ENCODE measurements at regions not wholly inside any gene's neighbourhood (a gene's known extent, or its start where the extent isn't known, plus 50 kb on each side); places are given as distances from the start of the nearest gene placed in this dataset.

DNA sequence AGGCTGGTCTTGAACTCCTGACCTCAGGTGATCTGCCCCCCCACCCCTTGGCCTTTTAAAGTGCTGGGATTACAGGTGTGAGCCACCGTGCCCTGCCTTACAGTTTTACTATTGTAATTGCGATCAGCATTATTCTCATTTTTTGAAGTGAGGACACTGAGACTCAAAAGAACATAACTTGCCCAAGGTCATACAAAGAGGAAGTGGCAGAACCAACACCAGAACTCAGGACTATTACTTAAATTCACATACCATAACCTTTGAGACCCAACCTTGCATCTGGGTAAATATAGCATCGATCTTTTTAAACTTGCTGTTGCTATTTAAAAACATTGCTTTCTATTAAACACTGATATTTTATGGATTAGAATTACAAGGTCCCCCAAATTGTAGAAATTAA lies 54.2 kb downstream of the FOXI1 start:
- ATAC-seq (no peak), DNase-seq (no peak)
- Histone ChIP-seq H3K36me3 (no peaks in the 10 kb centered on the region), H3K4me1 (no peaks in the 10 kb centered on the region), H3K4me3 (no peak overlapping the region), H3K27me3 (no peaks in the 10 kb centered on the region), H3K9me3 (no peaks in the 10 kb centered on the region), H3K27ac (no peak overlapping the region)
- TF ChIP-seq, protein P1, sequence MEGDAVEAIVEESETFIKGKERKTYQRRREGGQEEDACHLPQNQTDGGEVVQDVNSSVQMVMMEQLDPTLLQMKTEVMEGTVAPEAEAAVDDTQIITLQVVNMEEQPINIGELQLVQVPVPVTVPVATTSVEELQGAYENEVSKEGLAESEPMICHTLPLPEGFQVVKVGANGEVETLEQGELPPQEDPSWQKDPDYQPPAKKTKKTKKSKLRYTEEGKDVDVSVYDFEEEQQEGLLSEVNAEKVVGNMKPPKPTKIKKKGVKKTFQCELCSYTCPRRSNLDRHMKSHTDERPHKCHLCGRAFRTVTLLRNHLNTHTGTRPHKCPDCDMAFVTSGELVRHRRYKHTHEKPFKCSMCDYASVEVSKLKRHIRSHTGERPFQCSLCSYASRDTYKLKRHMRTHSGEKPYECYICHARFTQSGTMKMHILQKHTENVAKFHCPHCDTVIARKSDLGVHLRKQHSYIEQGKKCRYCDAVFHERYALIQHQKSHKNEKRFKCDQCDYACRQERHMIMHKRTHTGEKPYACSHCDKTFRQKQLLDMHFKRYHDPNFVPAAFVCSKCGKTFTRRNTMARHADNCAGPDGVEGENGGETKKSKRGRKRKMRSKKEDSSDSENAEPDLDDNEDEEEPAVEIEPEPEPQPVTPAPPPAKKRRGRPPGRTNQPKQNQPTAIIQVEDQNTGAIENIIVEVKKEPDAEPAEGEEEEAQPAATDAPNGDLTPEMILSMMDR (IDR thresholded peaks at IDR 0.05), result no peak
- intact Hi-C loops (cut with DNase I), result no loop called here

DNA sequence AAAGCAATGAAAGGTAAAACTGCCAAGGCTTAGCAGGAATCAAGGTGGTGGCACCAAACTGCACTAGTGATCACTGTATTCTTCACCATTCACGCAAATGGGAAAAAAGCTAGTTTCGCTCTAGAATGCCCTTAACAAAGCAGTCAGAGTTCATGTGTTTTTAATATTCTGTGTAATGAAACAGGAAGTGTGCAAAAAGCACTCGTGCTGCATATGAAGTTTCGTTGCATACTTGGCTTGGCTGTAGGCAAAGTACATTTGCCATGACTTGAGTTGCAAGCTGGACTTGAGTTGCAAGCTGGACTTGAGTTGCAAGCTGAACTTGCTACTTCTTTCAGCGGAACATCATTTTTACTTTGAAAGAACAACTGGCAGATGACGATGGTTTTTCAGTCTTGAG lies 55.4 kb downstream of the FOXI1 start:
- ATAC-seq (no peak), DNase-seq (no peak)
- TF ChIP-seq, protein P1 (IDR thresholded peaks at IDR 0.05), result no peak
- H3K27ac ChIP-seq, result no peak overlapping the region
- H3K4me3 ChIP-seq, result no peak overlapping the region
- H3K4me1 ChIP-seq, result no peaks in the 10 kb centered on the region
- intact Hi-C loops (cut with DNase I), result no loop called here
- H3K27me3 ChIP-seq, result no peaks in the 10 kb centered on the region
- no peaks in the 10 kb centered on the region for H3K36me3 ChIP-seq
- no peaks in the 10 kb centered on the region for H3K9me3 ChIP-seq

DNA sequence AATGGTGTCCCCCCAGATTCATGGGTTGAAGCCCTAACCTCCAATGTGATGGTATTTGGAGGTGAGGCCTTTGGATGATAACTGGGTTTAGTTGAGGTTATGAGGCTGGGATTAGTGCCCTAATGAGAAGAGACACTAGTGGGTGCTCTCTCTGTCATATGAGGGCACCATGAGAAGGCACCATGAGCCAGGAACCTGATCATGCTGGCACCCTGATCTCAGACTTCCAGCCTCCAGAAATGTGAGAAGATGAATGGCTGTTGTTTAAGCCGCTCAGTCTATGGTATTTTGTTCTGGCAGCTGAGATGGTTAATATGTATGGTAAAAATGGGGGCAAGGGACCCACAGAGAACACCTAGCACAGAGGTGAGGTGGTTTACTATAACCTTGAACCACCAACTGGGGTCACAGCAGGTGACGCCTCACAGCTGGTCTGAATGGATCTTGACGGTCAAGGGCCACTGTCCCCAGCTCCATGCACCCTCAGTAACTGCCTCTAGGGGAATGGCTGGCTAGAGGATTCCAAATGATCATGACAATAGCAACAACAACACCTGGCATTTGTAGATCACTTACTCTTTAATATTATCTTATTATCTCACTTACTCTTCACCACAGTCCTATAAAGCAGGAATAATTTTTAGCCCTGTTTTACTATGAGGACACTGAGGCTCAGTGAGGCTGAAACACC lies 57.1 kb downstream of the FOXI1 start:
- no peaks in the 10 kb centered on the region for H3K36me3 ChIP-seq
- H3K4me3 ChIP-seq, result no peak overlapping the region
- H3K9me3 ChIP-seq, result no peaks in the 10 kb centered on the region
- ATAC-seq, result no peak
- DNase-seq, result no peak
- H3K4me1 ChIP-seq, result no peaks in the 10 kb centered on the region
- TF ChIP-seq, protein P1 (IDR thresholded peaks at IDR 0.05), result no peak
- intact Hi-C loops (cut with DNase I), result no loop called here
- H3K27ac ChIP-seq, result no peak overlapping the region
- H3K27me3 ChIP-seq, result no peaks in the 10 kb centered on the region

DNA sequence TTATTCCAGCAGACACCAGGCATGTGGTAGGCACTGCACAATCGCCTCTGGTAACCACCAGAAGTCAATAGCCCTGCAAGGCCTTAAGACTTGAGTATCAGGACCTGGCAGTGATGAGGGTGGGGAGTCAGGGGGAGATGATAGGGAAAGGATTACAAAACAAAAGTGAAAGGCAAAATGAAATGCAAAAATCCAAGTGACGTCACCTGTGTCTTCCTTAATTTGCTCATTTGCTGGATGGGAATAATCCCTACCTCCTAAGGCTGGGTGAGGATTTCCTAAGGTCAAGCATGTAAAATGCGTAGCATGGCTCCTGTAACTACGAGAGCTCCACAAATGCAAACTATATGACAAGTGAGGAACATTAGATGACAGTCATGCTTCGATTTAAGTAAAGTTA lies 58.4 kb downstream of the FOXI1 start:
- Histone ChIP-seq H3K36me3 (no peaks in the 10 kb centered on the region), H3K27ac (no peak overlapping the region), H3K4me1 (no peaks in the 10 kb centered on the region), H3K9me3 (no peaks in the 10 kb centered on the region), H3K4me3 (no peak overlapping the region), H3K27me3 (no peaks in the 10 kb centered on the region)
- ATAC-seq (no peak), DNase-seq (no peak)
- TF ChIP-seq, protein P1 (IDR thresholded peaks at IDR 0.05), result no peak
- intact Hi-C loops (cut with DNase I), result no loop called here

DNA sequence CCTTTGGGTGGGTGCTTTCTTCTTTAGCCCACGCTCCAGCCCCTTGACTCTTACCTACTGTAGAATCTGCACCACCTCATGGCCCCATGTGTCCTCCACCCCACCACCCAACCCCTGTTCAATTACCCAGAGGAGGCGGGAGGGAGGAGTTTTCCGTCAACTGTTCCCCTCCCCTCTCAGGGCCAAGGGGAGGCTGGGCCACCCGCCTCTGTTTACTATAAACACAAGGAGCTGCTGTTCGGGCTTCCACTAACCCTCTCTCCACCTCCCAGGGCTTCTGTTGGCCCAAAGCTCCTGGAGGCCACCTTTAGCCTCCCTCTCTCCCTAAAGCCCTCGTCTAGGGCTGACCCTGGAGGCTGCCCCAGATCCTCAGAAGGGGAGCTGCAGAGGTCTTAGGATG lies 59.2 kb downstream of the FOXI1 start:
- Histone ChIP-seq H3K27me3 (no peaks in the 10 kb centered on the region), H3K9me3 (no peaks in the 10 kb centered on the region)
- intact Hi-C loops (cut with DNase I), result no loop called here

More for the DNA sequence above, 59.2 kb downstream of the FOXI1 start:
- H3K36me3 ChIP-seq, result no peaks in the 10 kb centered on the region
- ATAC-seq, result no peak
- H3K27ac ChIP-seq, result no peak overlapping the region
- DNase-seq, result no peak
- no peaks in the 10 kb centered on the region for H3K4me1 ChIP-seq
- H3K4me3 ChIP-seq, result no peak overlapping the region
- TF ChIP-seq, protein P1 (IDR thresholded peaks at IDR 0.05), result no peak

Data from left lung (tissue), 4 donors.